CD4-positive, alpha-beta T cell treated with Interleukin-4 for 1 hour (primary cell): ENCODE measurements at regions not wholly inside any gene's neighbourhood (a gene's known extent, or its start where the extent isn't known, plus 50 kb on each side); places are given as distances from the start of the nearest gene placed in this dataset.
"Not testable (repeated sequence)": the region's sequence is repeated elsewhere in the genome, so short reads cannot be mapped to it uniquely, and the experiment has no call there.

Source experiments
- DNase-seq, 2 donors: peaks; one replicate each; pipeline ENCODE4 v3.0.0-alpha.2; 2020 to 2022

GRCh38 chr11:115985896-115986295 lies 481.7 kb upstream of the CADM1 start:
- DNase-seq: no peak

GRCh38 chr11:115984228-115984627 lies 480.0 kb upstream of the CADM1 start:
- DNase-seq: no peak

GRCh38 chr11:115982666-115983065 lies 478.5 kb upstream of the CADM1 start:
- no peak for DNase-seq

GRCh38 chr11:115981814-115982471 lies 477.7 kb upstream of the CADM1 start:
- no peak for DNase-seq

GRCh38 chr11:115981104-115981481 lies 476.9 kb upstream of the CADM1 start:
- DNase-seq: no peak

GRCh38 chr11:115980337-115981103 lies 476.3 kb upstream of the CADM1 start:
- no peak for DNase-seq

- no peak for DNase-seq
Measured at GRCh38 chr11:115974703-115975102, 470.5 kb upstream of the CADM1 start.

- not testable (repeated sequence) for DNase-seq
Measured at GRCh38 chr11:115967203-115967602, 463.0 kb upstream of the CADM1 start.

- no peak for DNase-seq
Measured at GRCh38 chr11:115965767-115966504, 461.7 kb upstream of the CADM1 start.

- no peak for DNase-seq
Measured at GRCh38 chr11:115964091-115964490, 459.9 kb upstream of the CADM1 start.

GRCh38 chr11:115963156-115963555 lies 458.9 kb upstream of the CADM1 start:
- no peak for DNase-seq

- no peak for DNase-seq
Measured at GRCh38 chr11:115961159-115962003, 457.2 kb upstream of the CADM1 start.

GRCh38 chr11:115959081-115959486 lies 454.9 kb upstream of the CADM1 start:
- no peak for DNase-seq

GRCh38 chr11:115958089-115959000 lies 454.1 kb upstream of the CADM1 start:
- no peak for DNase-seq

GRCh38 chr11:115955803-115956202 lies 451.6 kb upstream of the CADM1 start:
- no peak for DNase-seq

GRCh38 chr11:115950660-115951059 lies 446.4 kb upstream of the CADM1 start:
- DNase-seq: no peak

GRCh38 chr11:115944596-115944995 lies 440.4 kb upstream of the CADM1 start:
- DNase-seq: no peak

- DNase-seq: no peak
Measured at GRCh38 chr11:115942011-115942410, 437.8 kb upstream of the CADM1 start.

- peak in 1 of 2 donors; percentile 68 for DNase-seq
Measured at GRCh38 chr11:115941481-115941993, 437.3 kb upstream of the CADM1 start.

- no peak for DNase-seq
Measured at GRCh38 chr11:115941044-115941443, 436.8 kb upstream of the CADM1 start.

- no peak for DNase-seq
Measured at GRCh38 chr11:115939731-115940421, 435.7 kb upstream of the CADM1 start.
